ENCODE measurements at regions not wholly inside any gene's neighbourhood (a gene's known extent, or its start where the extent isn't known, plus 50 kb on each side); places are given as distances from the start of the nearest gene placed in this dataset.
"Not testable (repeated sequence)": the region's sequence is repeated elsewhere in the genome, so short reads cannot be mapped to it uniquely, and the experiment has no call there.

DNA sequence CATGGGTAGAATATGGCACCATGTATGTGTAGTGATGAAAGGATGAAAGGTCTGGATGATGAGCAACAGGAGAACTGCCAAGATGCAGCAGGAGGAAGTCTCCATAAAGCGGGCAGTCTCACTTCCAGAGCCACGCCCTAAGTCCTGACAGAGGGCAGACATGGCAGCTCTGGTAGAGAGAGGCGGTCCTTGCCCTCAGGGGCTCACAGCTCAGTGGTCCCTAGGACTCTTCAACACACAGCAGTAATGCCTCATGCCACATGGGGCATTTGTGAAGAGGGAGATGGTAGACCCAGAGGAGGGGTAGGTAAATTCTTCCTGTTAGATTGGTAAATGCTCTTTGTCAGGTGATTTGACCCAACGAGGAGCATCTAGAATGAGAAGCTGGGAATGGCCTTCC is 1088.4 kb downstream of the BCL11B start:
- DNase-seq: no peak

DNA sequence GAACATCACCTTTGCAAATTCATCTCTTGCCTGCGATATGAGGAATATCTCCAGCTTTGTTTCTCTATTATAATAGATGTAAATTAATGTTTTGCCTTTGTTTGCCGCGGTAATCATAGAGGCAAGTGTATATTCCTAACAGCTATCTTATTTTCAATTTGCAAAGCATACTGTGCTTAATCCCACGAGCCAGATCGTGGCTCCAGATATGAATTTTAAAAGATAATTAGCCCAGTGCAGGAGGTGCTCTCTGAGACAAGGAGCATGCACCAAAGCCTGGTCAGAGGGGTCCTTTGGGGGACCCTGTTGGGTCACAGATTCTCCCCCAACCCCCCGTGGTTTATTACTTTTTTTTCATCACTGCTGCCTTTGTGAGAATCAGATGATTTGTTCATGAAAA is 1087.5 kb downstream of the BCL11B start:
- DNase-seq: no peak

DNA sequence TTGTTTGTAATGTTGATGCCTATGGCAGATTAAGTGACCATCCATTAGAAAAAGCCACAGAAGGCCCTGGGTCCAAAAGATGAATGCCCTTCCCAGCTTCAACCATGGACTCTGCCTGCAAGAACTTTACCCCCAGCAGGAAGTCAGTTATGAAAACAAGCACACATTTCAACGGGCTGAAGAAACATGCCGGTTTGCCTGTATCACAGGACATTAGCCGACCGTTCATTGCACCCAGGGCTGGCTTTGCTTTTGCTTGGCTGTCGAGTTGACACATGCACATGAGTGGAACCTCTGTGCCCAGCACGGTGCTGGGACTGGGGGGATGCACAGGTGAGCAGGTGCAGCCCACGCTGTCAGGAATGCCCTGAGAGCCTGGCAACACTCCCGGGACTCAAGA is 1087.0 kb downstream of the BCL11B start:
- no peak for DNase-seq

DNA sequence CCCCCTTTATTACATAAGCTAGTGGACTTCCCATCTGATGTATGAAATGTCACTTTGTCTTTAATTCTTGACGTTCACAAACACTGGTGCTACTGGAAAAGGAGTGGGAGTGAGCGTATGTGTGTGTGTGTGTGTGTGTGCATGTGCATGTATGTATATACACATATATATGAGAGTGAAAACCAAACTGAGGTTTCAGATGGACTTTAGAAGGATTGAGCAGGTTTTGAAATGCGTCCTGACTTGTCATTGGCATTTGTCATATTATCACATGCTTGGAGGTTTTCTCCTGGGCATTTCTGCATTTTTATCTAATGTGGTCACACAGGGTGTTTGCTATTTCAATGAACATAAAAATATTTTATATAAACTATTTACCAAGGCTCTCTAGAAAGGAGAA is 1085.9 kb downstream of the BCL11B start:
- DNase-seq: no peak

DNA sequence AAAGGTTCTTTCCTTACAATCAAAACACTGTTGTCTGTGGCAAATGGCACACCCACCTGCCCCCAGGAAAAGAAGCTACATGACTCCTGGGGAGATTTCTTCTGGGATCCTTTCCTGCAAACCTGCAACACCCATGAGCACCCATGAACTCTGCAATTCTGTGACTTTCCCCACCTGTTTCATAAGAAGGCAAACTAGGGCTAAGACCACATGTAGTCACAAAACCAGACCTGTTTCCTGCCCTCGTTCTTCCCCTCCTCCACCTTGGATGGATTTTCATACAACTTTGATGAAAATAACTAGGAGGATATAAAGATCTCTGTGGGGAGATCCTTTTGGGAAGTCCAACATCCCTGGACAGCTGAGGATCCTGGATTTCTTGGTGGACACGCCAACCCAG is 1084.7 kb downstream of the BCL11B start:
- no peak for DNase-seq

DNA sequence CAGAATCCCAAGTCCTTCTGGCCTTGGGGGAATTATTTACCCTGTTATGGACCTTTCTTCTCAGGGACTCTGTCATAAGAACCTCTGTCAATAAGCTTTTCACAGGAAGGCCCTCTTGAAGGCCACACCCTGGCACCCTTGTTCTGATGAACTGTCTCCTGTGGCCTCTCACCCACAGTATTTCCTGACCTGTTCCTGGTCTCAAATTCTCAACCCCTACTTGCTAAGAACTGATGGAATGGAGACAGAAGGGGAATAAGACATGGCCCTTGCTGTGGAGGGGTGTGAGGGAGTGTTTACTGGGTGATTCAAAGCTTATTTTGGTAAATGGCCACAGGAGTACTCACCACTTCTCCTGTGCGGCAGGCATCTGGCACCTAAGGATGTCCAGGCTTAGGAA is 1082.9 kb downstream of the BCL11B start:
- DNase-seq: no peak

DNA sequence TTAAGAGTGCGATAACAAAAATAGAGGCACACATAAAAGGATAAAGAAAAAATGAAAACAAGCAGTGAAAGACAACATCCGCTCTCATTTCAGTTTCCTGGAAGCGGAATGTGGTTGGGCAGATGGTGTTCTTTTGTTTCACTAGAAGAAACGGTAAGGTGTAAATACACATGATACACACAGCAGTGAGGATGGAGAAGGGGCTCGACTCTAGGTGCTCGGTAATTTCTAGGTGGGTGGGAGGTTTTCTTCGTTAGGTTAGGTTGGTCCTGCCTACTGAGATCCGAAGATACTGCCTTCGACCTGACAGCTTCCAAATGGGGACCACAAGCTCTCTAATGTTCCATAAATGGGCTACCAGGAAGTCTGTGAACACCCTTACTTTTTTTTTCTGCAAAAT is 1082.5 kb downstream of the BCL11B start:
- DNase-seq: no peak

DNA sequence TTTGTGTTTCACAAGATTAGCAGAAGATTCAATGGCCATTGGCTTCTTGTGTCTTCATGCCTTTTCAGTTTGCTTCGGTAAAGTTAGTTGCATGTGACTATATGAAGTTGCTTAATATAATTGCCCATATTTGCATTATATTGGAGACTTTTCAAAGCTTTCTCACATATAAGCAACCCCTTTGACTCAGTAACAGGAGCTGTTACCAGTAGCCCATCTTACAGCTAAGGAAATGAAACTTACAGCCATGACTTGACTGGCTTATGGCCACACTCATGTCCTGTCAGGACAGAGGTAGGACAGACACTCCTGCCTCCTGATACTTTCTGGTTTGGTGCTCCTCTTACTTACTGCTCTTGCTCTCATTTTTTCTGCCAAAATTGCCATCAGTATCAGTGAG is 1082.1 kb downstream of the BCL11B start:
- no peak for DNase-seq

DNA sequence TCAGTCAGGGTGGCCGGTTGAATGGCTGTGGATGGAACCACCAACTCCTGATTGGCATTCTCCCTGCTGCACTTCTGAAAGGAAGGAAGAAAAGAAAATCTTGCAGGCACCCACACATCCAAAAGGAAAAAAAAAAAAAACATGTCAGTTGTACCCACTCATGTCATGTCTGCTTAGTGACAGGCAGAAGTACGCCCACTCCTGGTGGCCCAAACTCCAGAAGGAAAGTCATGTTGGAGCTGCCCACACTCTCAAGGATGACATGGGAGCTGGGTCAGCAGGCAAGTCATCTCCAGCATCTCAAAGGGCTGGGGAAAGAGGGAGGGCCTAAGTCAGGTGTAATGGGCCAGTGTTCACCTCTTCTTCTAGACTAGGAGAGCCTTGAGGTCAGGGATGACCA is 1079.1 kb downstream of the BCL11B start:
- DNase-seq: no peak

DNA sequence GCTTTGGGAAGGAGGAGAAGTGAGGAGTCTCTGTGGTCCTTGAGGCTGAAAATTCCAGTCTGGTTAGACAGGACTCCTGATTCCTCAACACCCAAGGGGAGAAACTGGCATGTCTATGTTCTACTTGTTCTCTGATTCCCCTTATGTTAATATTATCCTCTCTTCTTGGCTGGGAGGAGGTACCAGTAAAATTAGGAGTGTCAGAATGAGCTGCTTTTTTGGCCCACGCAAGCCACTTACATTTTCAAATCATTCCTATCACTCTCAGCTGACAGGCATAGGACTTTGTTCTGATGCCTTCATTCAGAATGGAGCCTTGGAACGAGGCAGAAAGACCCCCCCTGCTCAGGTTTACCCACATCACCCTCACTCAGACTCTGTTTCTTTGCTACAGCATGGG is 1077.2 kb downstream of the BCL11B start:
- no peak for DNase-seq

DNA sequence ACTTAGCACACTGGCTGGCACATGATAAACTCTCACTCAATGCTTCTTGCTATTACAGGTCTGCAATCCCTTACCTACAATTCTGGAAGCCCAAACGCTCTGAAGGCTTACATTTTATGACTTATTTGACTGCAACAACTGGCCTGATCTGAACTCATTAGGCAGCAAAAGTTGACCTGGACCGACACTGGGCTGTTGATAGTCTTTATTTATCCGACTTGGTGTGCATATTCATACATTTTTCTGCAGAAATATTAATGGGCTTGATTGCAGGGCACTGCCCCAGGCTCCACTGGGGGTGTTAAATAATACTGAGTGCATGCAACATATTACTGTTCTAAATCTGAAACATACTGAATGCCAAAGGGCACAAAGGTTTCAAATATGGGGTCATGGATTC is 1076.7 kb downstream of the BCL11B start:
- DNase-seq: no peak

DNA sequence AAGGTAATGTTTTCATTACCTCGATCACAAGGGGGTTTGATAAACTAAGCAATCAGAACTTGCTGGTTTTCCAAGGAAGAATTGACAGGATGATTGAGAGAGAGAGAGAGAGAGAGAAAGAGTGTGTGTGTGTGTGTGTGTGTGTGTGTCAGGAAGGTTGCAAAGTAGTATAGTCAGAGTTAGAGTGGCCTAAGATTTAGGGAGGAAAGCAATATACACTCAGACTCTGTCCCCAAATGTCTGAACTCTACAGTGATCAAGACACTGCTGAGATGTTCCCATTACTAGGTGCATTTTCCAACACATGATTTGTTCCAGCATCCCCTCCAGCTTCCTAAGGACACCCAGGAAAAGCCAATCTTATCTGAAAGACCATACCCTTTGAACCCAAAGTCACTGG is 1074.1 kb downstream of the BCL11B start:
- DNase-seq: no peak

DNA sequence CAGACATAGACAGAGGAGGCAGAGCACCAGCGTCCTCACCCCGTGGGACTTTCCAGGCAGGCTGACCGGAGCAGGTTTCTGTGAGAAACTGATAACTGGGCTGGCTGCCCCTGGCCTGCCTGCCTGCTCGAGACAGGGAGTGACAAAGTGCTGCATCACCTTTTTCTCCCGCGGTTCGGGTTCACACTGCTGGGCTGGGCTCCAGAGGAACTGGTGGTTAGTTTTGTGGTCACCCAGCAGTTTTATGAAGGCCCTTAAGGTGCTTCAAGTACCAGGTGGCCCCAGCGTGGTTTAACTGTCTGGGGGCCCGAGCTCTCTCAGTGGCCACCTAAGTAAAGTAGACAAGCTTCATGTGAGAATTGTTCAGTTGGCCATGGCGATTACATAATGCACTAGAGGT is 1073.6 kb downstream of the BCL11B start:
- no peak for DNase-seq

DNA sequence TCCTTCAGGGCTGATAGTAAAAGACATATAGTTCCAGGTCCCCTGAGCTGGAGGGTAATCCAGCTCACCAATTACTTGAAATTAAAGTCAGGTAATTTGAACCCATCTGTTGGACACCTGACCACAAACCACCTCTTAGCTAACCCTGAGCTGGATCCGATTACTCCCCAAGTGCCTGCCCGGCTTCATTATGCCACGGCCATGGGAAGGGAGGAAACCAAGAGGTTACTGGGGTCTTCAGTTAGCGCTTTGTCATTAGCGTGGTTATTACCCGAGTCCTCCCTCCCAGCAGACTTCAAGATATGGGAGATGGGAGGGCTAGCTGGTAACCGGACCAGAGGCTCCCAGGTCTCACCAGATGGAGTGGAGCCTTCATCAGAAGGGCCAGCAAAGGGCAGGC is 1071.4 kb downstream of the BCL11B start:
- DNase-seq: no peak

DNA sequence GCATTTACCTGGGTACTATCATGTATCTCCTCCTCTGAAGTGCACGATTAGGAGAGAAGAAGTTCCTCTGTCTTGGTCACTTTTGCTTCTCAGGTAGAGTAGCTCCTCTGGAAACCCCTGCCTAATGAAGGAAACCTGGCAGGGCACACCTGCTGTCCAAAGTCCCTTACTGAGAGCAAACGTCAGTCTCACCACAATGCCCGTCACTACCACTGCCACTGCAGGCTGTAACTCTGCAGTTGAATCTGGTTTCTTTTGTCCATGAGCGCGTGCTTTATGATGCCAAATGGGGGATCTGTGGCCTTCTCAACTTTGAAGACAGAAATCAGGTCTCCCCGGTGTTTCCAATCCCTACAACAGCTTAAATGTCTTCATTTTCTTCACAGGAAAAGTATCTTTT is 1068.6 kb downstream of the BCL11B start:
- no peak for DNase-seq

DNA sequence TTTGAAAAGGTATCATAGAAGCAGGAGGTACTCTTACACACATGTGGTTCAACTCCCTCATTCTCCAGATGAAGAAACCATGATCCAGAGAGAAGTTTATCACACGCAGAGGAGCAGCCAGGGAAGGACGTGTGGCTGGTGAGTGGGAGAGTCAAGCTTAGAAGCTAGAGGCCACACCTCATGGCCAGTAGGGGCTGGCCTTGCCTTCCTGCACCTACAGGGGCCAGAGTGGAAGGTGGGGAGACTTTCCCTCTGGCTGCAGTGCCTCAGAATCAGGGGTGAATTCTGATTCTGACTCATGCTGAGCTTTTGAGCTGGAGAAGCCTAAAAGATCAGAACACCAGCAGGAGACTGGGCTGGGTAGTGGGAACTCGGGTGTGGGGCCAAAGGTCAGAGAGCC is 1067.9 kb downstream of the BCL11B start:
- DNase-seq: no peak

DNA sequence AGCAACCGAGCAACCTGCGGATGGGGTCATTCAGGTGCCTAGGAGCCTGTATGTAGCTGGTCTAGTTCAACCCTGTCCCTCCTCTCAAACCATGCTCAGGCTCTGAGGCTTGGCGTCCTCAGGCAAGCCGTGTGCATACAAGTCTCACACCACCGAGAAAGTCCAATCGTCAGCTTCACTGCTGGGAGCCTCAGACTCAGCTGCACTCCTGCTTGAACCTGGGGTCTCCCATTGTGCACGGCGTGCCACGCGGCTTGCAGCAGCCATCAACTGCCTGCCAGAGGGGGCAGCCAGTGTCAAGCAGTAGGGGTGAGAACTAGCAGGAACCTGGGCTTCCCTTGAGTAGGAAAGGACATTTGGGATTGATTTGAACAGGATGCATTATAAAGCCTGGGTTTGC is 1064.6 kb downstream of the BCL11B start:
- DNase-seq: no peak

DNA sequence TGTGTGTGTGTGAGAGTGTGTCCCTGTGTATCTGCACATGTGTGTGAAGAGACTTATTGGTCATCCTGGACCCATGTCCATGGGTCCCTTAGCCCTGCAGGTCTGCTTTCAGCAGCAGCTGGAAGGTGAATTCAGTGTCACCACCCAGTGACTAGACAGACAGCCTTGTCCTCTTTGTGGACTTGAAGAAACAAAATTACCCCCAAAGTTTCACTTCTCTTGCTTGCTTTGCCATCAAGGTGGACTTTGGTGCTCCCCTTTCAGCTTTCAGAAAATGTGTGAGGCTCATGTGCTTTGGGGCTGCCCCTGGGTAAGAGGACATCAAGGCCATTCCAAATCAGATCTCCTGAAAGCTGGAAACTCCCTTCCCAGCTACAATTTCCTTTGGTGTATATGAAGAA is 1063.8 kb downstream of the BCL11B start:
- DNase-seq: no peak

DNA sequence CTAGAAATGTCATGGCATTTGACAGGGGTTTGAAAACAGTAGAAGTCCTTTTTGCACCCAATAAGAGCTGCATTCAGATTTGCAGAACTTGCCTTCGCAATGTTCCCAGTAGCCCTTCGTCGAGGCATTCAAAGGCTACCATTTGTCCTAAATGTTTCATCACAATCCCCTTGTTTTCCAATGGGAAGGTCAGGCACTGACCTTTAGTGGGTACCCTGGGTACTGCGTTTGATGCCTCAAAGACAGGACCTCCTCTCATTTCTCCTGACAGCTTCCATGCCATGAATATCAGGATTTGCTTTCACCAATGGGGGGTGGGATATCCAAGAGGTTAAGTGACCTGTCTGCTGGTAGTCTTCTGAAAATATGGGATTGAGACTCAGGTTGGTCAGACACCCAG is 1063.1 kb downstream of the BCL11B start:
- DNase-seq: no peak

DNA sequence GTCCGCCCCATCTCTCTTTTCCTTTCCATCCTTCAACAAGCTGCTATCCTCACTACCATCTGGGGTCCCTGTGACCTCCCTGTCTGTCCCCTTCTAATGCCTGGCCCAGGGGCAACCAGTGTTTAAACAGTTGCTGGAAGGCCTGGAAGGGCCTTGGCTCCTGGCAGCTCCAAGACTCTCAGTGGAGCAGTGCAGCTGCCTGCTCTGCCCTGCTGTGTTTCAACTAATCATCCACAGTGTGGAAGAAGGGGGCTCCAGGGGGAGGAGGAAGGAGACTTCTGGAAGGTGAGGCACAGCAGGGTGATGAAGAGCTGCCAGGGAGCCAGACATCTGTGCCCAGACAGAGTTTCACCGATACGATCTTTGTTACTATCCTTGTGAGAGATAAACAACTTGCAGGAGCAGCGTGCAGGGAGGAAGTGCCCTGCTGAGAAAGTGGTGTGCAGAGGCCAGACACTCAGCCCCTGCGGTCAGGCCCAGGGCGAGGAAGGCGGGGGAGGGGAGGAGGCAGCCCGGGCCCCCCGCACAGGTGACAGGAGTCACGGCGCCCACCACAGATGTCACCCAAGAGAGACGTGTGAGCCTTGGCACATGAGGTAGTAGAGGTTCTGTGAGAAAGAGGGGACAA is 1061.8 kb downstream of the BCL11B start:
- no peak for DNase-seq

DNA sequence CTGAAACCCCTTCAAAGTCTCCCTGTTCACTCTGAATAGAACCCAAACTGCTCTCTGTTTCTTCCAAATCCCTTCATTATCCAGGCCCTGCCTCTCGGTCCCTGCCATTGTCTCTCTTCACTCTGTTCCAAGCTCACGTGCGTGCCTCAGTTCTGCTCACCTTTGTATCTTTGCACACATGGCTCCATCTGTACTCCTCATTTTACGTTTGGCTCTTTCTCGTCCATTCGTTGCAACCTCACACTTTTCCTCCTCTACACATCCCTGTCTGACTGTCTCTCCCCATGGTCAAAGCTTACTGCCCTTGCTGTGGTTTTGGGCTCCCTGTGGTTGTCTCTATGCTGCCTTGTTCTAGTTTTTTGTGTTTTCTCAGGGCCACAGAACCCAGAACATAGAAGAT is 1054.5 kb downstream of the BCL11B start:
- DNase-seq: no peak

DNA sequence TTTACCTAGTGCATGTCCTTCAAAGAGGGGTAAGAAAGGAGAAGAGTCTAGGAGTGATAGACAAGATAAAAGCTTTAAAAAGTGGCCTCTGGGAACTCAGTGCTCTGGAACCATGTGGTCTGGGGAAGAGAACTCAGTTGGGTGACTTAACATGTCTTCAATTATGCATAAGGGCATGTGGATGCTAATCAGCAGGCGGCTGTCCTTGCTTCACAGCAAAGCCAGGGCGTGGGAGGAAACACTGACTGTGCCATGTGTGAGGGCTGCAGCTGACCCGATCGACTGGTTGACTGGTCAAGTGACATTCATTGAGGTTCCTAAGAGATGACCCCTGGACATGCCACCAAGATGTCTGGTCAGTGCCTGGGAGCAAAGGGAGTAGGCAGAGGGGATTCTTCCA is 1053.8 kb downstream of the BCL11B start:
- DNase-seq: no peak

DNA sequence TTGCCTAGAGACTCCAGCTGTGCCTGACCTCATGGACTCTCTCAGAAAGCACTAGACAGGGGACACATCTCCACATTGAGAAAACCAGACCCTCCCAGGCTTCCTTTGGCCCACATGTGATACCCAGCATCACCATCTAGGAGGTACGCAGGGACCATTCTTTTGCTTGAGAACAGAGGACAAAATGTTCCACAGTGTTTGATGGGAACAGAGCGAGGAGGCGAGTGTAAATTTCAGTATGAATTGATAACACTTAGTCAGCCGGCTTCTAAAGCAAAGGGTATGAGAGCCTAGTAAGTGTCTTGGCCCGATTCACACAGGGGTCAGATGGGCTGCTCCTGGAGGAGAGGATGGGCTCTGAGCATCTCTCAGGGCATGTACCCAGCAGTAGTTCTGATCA is 1052.4 kb downstream of the BCL11B start:
- no peak for DNase-seq

DNA sequence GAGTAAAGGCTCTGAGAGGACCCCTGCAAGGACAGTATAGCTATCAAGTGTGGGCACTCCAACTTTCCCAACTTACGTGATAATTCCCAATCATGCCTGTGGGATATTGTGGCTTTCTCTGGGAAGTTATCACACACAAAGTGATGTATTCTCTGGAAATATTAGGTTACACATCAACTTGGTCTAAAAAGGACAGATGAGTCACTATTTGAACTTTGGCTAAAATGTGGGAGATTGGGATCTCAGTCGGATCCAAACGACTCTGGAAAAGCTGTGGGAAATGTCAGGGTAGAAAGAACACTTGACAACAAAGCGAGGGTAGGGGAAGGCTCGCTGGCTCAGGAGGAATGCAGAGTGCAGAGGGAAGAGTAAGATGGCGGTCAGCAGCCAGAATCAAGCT is 1048.9 kb downstream of the BCL11B start:
- DNase-seq: no peak

DNA sequence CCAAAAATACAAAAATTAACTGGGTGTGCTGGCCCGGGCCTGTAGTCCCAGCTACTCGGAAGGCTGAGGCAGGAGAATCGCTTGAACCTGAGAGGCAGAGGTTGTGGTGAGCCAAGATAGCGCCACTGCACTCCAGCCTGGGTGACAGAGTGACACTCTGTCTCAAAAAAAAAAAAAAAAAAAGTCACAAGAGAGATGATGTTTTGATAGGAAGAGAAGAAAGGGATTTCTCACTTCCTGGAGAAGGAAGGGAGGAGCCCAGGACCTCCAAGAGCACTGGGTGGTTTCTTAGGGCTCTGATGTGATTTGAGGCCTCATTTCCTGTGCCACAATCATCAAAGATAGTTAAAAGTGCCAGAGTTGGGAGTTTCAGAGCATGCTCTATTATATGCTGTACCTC is 1048.3 kb downstream of the BCL11B start:
- DNase-seq: not testable (repeated sequence)

DNA sequence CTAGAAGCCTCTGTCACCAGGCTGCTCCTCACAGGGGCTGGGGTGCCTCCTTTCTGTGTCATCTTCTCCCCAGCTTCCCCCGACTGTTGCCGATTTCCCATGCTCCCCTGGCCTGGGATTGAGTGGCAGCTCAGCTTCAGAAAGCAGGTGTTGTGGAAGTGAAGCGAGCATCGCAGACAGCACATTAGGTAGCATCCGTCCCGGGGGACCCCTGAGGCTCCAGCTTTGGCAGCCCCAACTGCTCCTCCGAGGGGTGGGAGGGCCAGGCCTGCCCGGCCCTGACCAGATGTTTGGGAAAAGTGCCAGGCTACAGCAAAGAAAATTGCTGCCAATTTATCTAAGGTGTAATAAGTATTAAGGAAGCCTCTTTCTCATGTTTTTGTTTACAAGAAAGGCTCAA is 1045.6 kb downstream of the BCL11B start:
- DNase-seq: no peak
